ENCODE measurements at regions not wholly inside any gene's neighbourhood (a gene's known extent, or its start where the extent isn't known, plus 50 kb on each side); places are given as distances from the start of the nearest gene placed in this dataset.

GRCh38 chr5:91888810-91889209 lies 505.7 kb upstream of the ARRDC3 start:
- no peak for TF ChIP-seq CTCF (conservative IDR thresholded peaks at IDR 0.05; ENCODE audit: low read length)
- no peak for TF ChIP-seq EZH2phosphoT487 (IDR thresholded peaks at IDR 0.05; ENCODE audit: borderline replicate concordance, low read depth, low read length)

Data from OCI-LY7 (cell line).